GM18505 (cell line): ENCODE measurements at regions not wholly inside any gene's neighbourhood (a gene's known extent, or its start where the extent isn't known, plus 50 kb on each side); places are given as distances from the start of the nearest gene placed in this dataset.

Experiments used
- ATAC-seq: cut with Tn5 transposase; IDR thresholded peaks from one replicate; pipeline ENCODE4 v1.9.1; 2021; ENCODE audit not compliant: unreplicated experiment
- POLR2A ChIP-seq: IDR thresholded peaks from 4 replicates; pipeline ENCODE4 v1.6.1; 2011; ENCODE audit warnings: borderline replicate concordance; ENCODE audit not compliant: insufficient read depth, insufficient read length; ENCODE audit errors: extremely low read depth

DNA sequence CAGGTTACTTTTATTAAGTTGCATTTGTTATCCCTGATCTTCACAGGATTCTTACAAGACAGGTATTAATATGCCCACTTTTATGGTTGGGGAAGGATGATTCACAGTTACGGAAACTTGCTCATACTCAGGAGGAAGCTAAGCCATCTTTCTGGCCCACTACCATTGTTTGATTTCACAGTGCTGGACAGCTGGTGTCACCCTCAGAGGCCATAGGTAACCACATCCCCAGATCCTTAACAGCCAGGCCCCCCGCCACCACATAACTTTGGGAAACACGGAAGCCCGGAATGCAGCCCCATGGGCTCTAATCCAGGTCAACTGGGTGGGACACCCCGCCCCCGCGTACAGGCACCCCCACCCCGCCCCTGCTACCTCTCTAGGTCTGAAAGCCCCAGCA is 119.7 kb downstream of the IRS2 start:
- TF ChIP-seq POLR2A = no peak
- no peak for ATAC-seq

DNA sequence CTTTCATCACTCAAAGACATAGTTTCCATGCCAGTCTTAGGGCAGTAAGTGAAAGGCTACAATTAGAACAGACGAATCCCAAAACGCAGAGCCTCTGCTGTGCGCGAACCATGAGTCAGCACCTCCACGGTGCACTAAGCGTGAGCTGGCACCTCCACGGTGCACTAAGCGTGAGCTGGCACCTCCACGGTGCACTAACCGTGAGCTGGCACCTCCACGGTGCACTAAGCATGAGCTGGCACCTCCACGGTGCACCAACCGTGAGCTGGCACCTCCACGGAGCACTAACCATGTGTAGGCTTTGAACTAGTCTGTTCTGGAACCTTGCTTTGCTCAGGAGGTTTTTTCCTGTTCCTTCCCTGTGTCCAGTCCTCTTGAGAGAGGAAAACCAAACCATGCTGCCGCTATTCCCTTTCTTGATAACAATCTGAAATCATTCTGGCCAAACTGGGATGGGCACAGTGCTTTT is 120.6 kb downstream of the IRS2 start:
- ATAC-seq = no peak
- TF ChIP-seq POLR2A = no peak

DNA sequence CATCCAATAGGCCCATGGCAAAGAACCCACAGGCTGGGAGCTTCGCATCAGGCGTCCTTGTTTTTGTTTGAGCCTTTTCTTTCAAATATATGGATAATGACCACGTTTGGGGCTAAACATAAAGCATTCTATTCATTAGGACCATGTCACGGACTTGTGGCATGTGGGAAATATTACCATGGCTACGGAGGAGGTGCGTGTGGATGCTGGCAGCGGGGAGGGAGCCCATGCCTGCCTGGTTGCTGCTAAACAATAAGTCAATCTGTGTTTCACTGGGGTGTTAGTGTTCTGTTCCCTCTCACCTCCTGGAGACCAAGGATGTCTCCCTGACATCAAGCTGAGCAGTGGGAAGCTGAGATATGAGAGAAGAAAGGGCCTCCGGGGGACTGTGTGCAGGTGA is 121.1 kb downstream of the IRS2 start:
- no peak for ATAC-seq
- no peak for TF ChIP-seq POLR2A

- ATAC-seq = no peak
- no peak for TF ChIP-seq POLR2A
These were observed 129.0 kb downstream of the IRS2 start for GRCh38 chr13:109657395-109657794.

GRCh38 chr13:109656206-109656605 is 130.2 kb downstream of the IRS2 start:
- ATAC-seq = no peak
- TF ChIP-seq POLR2A = no peak

- TF ChIP-seq POLR2A = no peak
- ATAC-seq = no peak
These were observed 130.8 kb downstream of the IRS2 start for GRCh38 chr13:109655611-109656010.

DNA sequence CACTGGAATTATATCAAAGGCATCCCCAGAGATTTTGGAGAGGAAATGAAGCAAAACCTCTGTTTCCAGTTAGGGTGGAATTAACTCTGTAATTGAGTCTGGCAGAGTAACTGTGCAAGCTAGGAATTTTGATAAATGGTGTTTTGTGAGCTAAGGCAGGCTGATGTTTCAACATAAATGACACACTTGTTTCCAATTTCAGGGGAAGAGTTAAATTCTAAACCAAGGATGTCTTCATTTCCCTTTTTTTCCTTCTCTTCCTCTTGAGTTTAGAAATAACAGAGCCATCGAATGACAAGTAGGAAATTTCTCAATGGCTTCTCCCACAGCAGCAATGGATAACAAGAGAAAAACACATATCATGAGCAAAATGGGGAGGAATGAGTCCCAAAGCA is 131.2 kb downstream of the IRS2 start:
- no peak for TF ChIP-seq POLR2A
- ATAC-seq = no peak

- no peak for TF ChIP-seq POLR2A
- no peak for ATAC-seq
These were observed 131.8 kb downstream of the IRS2 start for GRCh38 chr13:109654341-109655205.

DNA sequence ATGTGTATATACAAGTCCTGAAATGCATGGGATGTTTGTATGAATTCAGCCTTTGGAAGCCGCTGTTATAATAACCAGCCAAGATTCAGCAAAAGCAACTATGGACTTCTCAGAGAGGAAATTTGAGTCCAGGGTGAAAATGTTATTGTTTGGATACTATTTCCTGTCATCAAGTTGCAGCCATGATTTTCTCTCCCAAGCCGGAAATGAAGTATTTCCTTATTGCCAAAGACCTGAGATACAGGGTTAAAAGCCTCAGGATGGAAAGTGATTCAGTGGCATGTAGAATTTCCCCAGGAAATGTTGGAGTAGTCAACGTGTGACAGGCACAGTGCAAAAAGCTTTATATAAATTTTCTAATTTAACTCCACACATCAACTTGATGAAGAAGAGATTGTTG is 133.9 kb downstream of the IRS2 start:
- ATAC-seq = no peak
- no peak for TF ChIP-seq POLR2A

DNA sequence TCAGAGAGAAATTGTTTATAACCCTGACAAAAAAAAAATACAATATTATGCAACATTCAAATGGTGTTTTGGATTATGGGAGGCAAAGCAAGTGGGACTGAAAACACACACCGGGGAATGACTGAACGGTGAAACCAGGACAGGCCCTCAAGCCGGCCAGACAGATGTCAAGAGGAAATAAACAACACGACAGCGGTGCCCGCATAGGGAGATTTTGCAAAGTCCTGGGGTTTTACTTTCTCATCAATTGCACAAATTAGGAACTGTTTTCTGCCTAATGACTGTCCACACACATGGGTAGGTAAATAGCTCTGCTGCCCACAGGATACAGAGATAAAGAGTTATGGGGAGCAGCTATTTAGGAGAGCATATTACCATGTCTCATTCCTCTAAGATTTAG is 134.5 kb downstream of the IRS2 start:
- no peak for TF ChIP-seq POLR2A
- no peak for ATAC-seq

DNA sequence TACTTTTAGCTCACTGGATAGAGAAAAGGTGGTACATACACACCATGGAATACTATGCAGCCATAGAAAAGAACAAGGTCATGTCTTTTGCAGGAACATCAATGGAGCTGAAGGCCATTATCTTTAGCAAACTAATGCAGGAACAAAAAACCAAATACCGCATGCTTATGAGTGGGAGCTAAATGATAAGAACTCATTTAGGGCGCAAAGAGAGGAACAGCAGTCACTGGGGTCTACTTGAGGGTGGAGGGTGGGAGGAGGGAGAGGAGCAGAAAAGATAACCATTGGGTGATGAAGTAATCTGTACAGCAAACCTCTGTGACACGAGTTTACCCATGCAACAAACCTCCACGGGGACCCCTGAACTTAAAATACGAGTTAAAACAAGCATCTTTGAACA is 135.1 kb downstream of the IRS2 start:
- no peak for ATAC-seq
- no peak for TF ChIP-seq POLR2A

- ATAC-seq = no peak
- TF ChIP-seq POLR2A = no peak
These were observed 135.5 kb downstream of the IRS2 start for GRCh38 chr13:109650861-109651260.

DNA sequence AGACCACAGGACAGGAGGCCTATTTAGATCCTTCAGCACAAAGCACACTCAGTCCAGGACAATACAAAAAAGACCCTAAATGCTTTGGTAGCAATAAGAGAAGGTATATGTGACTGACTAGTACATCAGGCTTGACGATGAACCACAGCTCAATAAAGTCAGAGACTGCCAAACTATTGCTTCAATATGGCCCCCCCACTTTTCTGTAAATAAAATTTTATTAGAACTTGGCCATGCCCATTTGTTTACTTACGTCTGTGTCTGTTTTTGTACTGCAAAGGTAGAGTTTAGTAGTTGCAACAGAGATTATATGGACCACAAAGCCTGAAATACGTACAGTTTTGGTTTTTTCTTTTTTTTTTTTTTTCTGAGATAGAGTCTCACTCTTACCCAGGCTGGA is 136.7 kb downstream of the IRS2 start:
- no peak for TF ChIP-seq POLR2A
- ATAC-seq = no peak

- ATAC-seq = no peak
- TF ChIP-seq POLR2A = no peak
These were observed 138.7 kb downstream of the IRS2 start for GRCh38 chr13:109647699-109648098.
